RWPE2 (cell line): ENCODE measurements at regions not wholly inside any gene's neighbourhood (a gene's known extent, or its start where the extent isn't known, plus 50 kb on each side); places are given as distances from the start of the nearest gene placed in this dataset.

Experiments used
- ATAC-seq: fragments of 200-7000 bp; cut with Tn5 transposase; 3 replicates; pipeline ENCODE4 v1.9.1; 2021; ENCODE audit warnings: low read depth
- DNase-seq: peaks from one replicate; pipeline ENCODE4 v3.0.0-alpha.2; 2020; ENCODE audit warnings: low spot score
- H3K27ac ChIP-seq: fragments of 450-650 bp; 2 replicates; pipeline ENCODE4 v1.5.1; 2017; ENCODE audit warnings: mild to moderate bottlenecking; ENCODE audit not compliant: poor library complexity, severe bottlenecking
- H3K27me3 ChIP-seq: fragments of 250-450 bp; sonication (Bioruptor Pico); 2 replicates; pipeline ENCODE4 v1.5.1; 2021; ENCODE audit warnings: mild to moderate bottlenecking, moderate library complexity; ENCODE audit not compliant: insufficient read depth, poor library complexity, severe bottlenecking
- H3K36me3 ChIP-seq: fragments of 250-450 bp; sonication (Bioruptor Pico); 2 replicates; pipeline ENCODE4 v1.5.1; 2020; ENCODE audit warnings: low read depth, mild to moderate bottlenecking, moderate library complexity
- H3K4me1 ChIP-seq: fragments of 250-450 bp; sonication (Bioruptor Pico); 2 replicates; pipeline ENCODE4 v1.5.1; 2021; ENCODE audit warnings: mild to moderate bottlenecking, moderate library complexity; ENCODE audit not compliant: insufficient read depth, poor library complexity, severe bottlenecking
- H3K4me3 ChIP-seq: fragments of 250-450 bp; sonication (Bioruptor Pico); 2 replicates; pipeline ENCODE4 v1.5.1; 2021; ENCODE audit warnings: mild to moderate bottlenecking, moderate library complexity; ENCODE audit not compliant: severe bottlenecking
- H3K9me3 ChIP-seq: fragments of 250-450 bp; sonication (Bioruptor Pico); 2 replicates; pipeline ENCODE4 v1.5.1; 2021; ENCODE audit warnings: mild to moderate bottlenecking, moderate library complexity; ENCODE audit not compliant: severe bottlenecking
- TF ChIP-seq, protein P1 (sequence below): fragments of 450-650 bp; IDR thresholded peaks from one replicate; pipeline ENCODE4 v1.5.1; 2017; ENCODE audit warnings: mild to moderate bottlenecking, moderate library complexity; ENCODE audit not compliant: poor library complexity, severe bottlenecking

DNA sequence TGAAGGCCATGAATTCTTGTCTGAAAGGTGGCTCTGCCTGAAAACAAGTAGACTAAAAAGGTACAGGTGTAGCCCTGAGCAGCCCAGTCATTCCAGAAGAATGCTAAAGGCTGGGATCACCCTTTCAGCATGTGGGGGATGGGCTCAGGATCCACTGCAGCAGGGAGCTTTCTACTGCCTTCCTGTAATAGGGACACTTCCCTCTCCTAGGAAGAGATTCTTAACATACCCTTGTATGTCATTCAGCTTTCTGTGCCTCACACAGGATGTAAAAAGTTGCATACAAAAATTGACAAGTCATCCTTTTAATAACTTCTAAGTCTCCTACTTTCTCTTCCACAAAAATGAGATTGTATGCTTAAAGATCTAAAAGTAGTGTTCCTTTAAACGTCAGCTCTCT, 123.3 kb downstream of the ZNF518B start:
- DNase-seq (peak; percentile 72), ATAC-seq (peak; percentile 85)
- Histone ChIP-seq H3K9me3 (no peaks in the 10 kb centered on the region), H3K27me3 (no peaks in the 10 kb centered on the region), H3K36me3 (no peaks in the 10 kb centered on the region), H3K4me3 (no peak overlapping the region), H3K4me1 (peaks cover 31% of the 10 kb centered on the region), H3K27ac (peak overlapping the region; percentile 72)
- TF ChIP-seq, protein P1, sequence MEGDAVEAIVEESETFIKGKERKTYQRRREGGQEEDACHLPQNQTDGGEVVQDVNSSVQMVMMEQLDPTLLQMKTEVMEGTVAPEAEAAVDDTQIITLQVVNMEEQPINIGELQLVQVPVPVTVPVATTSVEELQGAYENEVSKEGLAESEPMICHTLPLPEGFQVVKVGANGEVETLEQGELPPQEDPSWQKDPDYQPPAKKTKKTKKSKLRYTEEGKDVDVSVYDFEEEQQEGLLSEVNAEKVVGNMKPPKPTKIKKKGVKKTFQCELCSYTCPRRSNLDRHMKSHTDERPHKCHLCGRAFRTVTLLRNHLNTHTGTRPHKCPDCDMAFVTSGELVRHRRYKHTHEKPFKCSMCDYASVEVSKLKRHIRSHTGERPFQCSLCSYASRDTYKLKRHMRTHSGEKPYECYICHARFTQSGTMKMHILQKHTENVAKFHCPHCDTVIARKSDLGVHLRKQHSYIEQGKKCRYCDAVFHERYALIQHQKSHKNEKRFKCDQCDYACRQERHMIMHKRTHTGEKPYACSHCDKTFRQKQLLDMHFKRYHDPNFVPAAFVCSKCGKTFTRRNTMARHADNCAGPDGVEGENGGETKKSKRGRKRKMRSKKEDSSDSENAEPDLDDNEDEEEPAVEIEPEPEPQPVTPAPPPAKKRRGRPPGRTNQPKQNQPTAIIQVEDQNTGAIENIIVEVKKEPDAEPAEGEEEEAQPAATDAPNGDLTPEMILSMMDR, result no peak

DNA sequence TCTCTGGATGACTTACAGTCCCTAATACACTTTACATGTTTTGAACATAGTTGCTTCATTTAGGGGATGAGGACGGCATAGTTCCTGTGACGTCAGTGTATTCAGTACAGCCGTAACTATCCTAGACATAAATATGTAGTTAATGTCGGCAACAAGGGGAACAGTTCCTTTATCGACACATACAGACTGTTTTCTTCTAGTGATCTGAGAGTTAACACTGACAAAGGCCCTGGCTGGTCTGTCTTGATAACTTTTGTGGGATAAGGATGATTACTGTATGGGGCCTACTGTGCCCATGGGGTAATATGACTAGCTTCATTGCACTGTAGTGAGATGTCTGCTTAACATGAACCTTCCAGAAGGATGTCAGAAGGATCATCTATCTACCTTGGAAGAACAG, 131.2 kb downstream of the ZNF518B start:
- Histone ChIP-seq H3K27me3 (no peaks in the 10 kb centered on the region), H3K9me3 (no peaks in the 10 kb centered on the region), H3K4me1 (no peaks in the 10 kb centered on the region)

DNA sequence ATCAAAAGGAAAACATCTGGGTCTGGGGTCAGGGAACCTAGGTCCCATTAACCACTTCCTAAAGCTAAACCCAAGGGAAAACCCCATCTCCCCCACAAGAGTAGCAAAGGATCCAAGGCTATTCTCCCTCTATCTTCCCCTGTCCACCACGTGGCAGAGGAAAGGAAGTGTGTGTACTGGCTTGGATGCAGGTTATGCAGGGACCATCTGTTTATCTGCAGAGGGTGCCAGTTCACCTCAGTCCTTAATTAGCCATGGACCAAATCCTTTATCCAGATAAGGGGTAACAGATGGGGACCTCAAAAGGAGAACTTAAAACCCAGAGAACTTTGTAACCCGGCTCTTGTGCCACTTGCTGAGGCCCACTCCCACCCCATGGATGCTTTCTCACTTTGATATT, 135.3 kb downstream of the ZNF518B start:
- ATAC-seq (no peak), DNase-seq (no peak)
- TF ChIP-seq, protein P1, result no peak

More for the DNA sequence above, 131.2 kb downstream of the ZNF518B start:
- Histone ChIP-seq H3K36me3 (no peaks in the 10 kb centered on the region), H3K27ac (no peak overlapping the region), H3K4me3 (no peak overlapping the region)
- ATAC-seq (no peak), DNase-seq (no peak)
- TF ChIP-seq, protein P1, result no peak

DNA sequence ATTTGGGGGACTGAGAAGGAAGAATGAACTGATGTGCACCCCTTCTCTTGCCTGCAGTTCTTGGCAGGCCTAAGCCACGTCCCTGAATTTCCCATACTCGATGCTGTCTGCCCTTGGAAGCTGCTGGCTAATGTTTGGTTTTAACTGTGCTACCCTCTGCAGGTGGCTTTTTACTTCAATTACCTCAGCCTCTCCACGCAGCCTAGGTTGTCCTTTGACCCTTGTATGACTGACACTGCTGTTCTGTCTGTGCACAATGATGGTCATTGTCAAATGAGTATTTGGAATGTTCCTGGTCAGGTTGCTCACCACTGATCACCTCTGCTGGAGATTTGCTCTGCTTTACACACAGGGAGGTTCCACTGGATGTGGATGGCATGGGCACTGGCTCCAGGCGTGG, 137.1 kb downstream of the ZNF518B start:
- TF ChIP-seq, protein P1, result no peak
- DNase-seq (no peak), ATAC-seq (no peak)
- Histone ChIP-seq H3K4me3 (no peak overlapping the region), H3K27me3 (no peaks in the 10 kb centered on the region), H3K9me3 (no peaks in the 10 kb centered on the region), H3K27ac (no peak overlapping the region), H3K36me3 (no peaks in the 10 kb centered on the region), H3K4me1 (no peaks in the 10 kb centered on the region)

More for the DNA sequence above, 135.3 kb downstream of the ZNF518B start:
- no peaks in the 10 kb centered on the region for H3K36me3 ChIP-seq
- no peaks in the 10 kb centered on the region for H3K4me1 ChIP-seq
- H3K9me3 ChIP-seq, result no peaks in the 10 kb centered on the region
- no peak overlapping the region for H3K27ac ChIP-seq
- H3K4me3 ChIP-seq, result no peak overlapping the region
- H3K27me3 ChIP-seq, result no peaks in the 10 kb centered on the region

DNA sequence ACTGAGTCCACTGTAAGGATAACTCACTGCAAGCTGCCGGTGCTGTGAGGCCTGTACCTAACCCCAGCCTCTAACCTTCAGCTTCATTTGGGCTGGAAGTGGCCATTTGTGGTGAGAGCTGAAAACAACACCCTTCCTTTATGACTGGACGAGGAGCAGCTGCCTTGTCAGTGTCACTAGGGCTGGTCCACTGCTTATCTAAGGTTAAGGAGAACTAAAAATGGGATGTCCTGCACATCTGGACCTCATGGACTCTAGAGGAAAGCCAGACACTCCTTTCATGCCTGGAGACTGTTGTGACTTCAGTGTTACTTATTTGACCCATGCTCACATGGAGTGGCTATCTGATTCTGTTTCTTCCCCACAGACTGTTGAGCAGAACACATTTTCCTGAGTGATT, 139.9 kb downstream of the ZNF518B start:
- Histone ChIP-seq H3K36me3 (no peaks in the 10 kb centered on the region), H3K4me1 (no peaks in the 10 kb centered on the region), H3K4me3 (no peak overlapping the region), H3K9me3 (no peaks in the 10 kb centered on the region), H3K27ac (no peak overlapping the region), H3K27me3 (no peaks in the 10 kb centered on the region)
- no peak for ATAC-seq
- TF ChIP-seq, protein P1, result no peak
- DNase-seq, result no peak
